Heart left ventricle (tissue), 13 donors: ENCODE measurements at regions not wholly inside any gene's neighbourhood (a gene's known extent, or its start where the extent isn't known, plus 50 kb on each side); places are given as distances from the start of the nearest gene placed in this dataset.

ENCODE experiments used
- CTCF ChIP-seq, 12 donors: fragments of 200-600 bp; sonication (generic) in 4 of 12; IDR thresholded peaks; one replicate each; pipeline versions ENCODE4 v1.5.0 to v1.8.0; 2018 to 2022; ENCODE audit warnings: antibody characterized with exemption in 12 of 12, mild to moderate bottlenecking in 5 of 12
- POLR2A ChIP-seq, 2 donors: fragments of 450-650 bp; IDR thresholded peaks; one replicate each; pipeline ENCODE4 v1.6.1; 2017; ENCODE audit warnings: antibody characterized with exemption in 2 of 2, mild to moderate bottlenecking in 2 of 2, moderate library complexity in 2 of 2
- donor health status: ischemic (EF 13 %, LVEDD 7.1; RV severe dilation, severe dysfunction).
- donor health status: DM: no; HTN: yes; CAD: no.
- donor health status: DM: no; HTN: no; CAD: no.
- donor health status: ischemic (EF 25% LVEDD 6.9; RV normal size, moderate dysfunction).
- donor health status: ischemic (EF 25% LVEDD 5.7; RV mildly dilated, moderate dysfunction).
- donor health status: ischemic (EF 35%, LVEDD 5.7; RV mildly dilated, moderate dysfunction).
- donor health status: nonischemic (EF 11% LVEDD 7.7; RV severe dilation, severe dysfunction).
- donor health status: DM: yes; HTN: yes; CAD: no.
- donor health status: PGD.
- donor health status: ischemic (EF 29% LVEDD 5.4; RV normal size, mild dysfunction).
- donor health status: nonischemic (EF 23%, LVEDD 6.1; RV moderate dilation, normal function).

- TF ChIP-seq CTCF (IDR thresholded peaks at IDR 0.05), result no peak
- no peak for TF ChIP-seq POLR2A (IDR thresholded peaks at IDR 0.05)
These were observed 993.6 kb upstream of the NXPH2 start for GRCh38 chr2:139773720-139774277.
